HCT116 (cell line): ENCODE measurements at regions not wholly inside any gene's neighbourhood (a gene's known extent, or its start where the extent isn't known, plus 50 kb on each side); places are given as distances from the start of the nearest gene placed in this dataset.

Source experiments
- ATAC-seq: fragments of 200-7000 bp; cut with Tn5 transposase; 2 replicates; pipeline ENCODE4 v1.9.1; 2020; ENCODE audit warnings: mild to moderate bottlenecking, moderate library complexity
- BruUV-seq: library from RNA; stranded (reverse); fragments of 400-500 nt; replicated peaks from 2 replicates; lab custom pipeline; 2021; lab: Mats Ljungman, UMichigan
- CTCF ChIA-PET: fragments of 300-600 bp; sonication (Branson Sonifier 250); formaldehyde crosslinking; loops from one replicate; lab custom pipeline; 2021; ENCODE audit warnings: antibody characterized with exemption; lab: Charles Lee
- POLR2A ChIA-PET: fragments of 300-600, 350-600 bp; sonication (Branson Sonifier 250); formaldehyde crosslinking; loops from one replicate; lab custom pipeline; 2021; ENCODE audit warnings: antibody characterized with exemption; lab: Charles Lee
- RAD21 ChIA-PET, 2 experiments: fragments of 300-600 bp; sonication (Branson Sonifier 250); formaldehyde crosslinking; loops; one replicate each; lab custom pipeline; 2023; ENCODE audit warnings: low total read pairs in 2 of 2; ENCODE audit not compliant: uncharacterized antibody in 2 of 2, unreplicated experiment in 2 of 2, low non-redundant PET in 1 of 2; lab: Charles Lee
- DNase-seq: peaks from one replicate; pipeline ENCODE4 v3.0.0-alpha.2; 2010; ENCODE audit warnings: low read depth, low spot score
- H2AFZ ChIP-seq: fragments of 200-600 bp; shearing (Covaris generic), sonication (generic); 2 replicates; pipeline ENCODE4 v1.6.1; 2017; ENCODE audit warnings: low read depth, mixed run types, mixed read lengths, antibody characterized with exemption, low read length; ENCODE audit not compliant: poor library complexity, severe bottlenecking
- H3K27ac ChIP-seq: 2 replicates; pipeline ENCODE4 v1.5.1; 2012; ENCODE audit warnings: low read depth, low read length
- H3K27me3 ChIP-seq: fragments of 200-600 bp; sonication (generic); 2 replicates; pipeline ENCODE4 v1.6.1; 2016; ENCODE audit warnings: mixed run types, low read length, mixed read lengths; ENCODE audit not compliant: insufficient read depth
- H3K36me3 ChIP-seq, 2 experiments: fragments of 200-500 bp in 1 of 2; fragments of 200-600 bp in 1 of 2; sonication (Bioruptor generic) in 1 of 2; sonication (generic) in 1 of 2; 2 replicates each; pipeline versions ENCODE4 v1.5.1 to v1.6.1; 2014 to 2016; ENCODE audit warnings: low read length in 2 of 2, inconsistent platforms in 1 of 2, mixed read lengths in 1 of 2, mixed run types in 1 of 2; ENCODE audit not compliant: insufficient read depth in 2 of 2, control insufficient read depth in 1 of 2
- H3K4me1 ChIP-seq, 2 experiments: fragments of 200-600 bp in 1 of 2; sonication (generic) in 1 of 2; 2 replicates each; pipeline versions ENCODE4 v1.5.1 to v1.6.1; 2012 to 2017; ENCODE audit warnings: low read length in 2 of 2, inconsistent platforms in 1 of 2, mild to moderate bottlenecking in 1 of 2, mixed read lengths in 1 of 2, mixed run types in 1 of 2, moderate library complexity in 1 of 2; ENCODE audit not compliant: insufficient read depth in 2 of 2, control insufficient read depth in 1 of 2
- H3K4me2 ChIP-seq: fragments of 200-600 bp; sonication (generic); 2 replicates; pipeline ENCODE4 v1.6.1; 2017; ENCODE audit warnings: mixed run types, low read length, mixed read lengths
- H3K4me3 ChIP-seq, 2 experiments: fragments of 200-600 bp in 1 of 2; sonication (generic) in 1 of 2; replicated peaks in 1 of 2; 2 replicates each; pipeline ENCODE4 v1.5.1; 2011 to 2016; ENCODE audit warnings: low read length in 2 of 2, control low read depth in 1 of 2, low read depth in 1 of 2, mild to moderate bottlenecking in 1 of 2, mixed read lengths in 1 of 2, mixed run types in 1 of 2
- H3K79me2 ChIP-seq: fragments of 200-600 bp; sonication (generic); 2 replicates; pipeline ENCODE4 v1.6.1; 2017; ENCODE audit warnings: mild to moderate bottlenecking, mixed run types, low read length, moderate library complexity, mixed read lengths; ENCODE audit not compliant: insufficient read depth
- H3K9ac ChIP-seq: fragments of 200-600 bp; sonication (generic); 2 replicates; pipeline ENCODE4 v1.6.1; 2016; ENCODE audit warnings: low read length, mixed read lengths
- H3K9me2 ChIP-seq: fragments of 200-600 bp; sonication (generic), shearing (Covaris generic); 2 replicates; pipeline ENCODE4 v1.6.1; 2017; ENCODE audit warnings: mixed run types, mild to moderate bottlenecking, moderate library complexity; ENCODE audit not compliant: insufficient read depth
- H3K9me3 ChIP-seq, 2 experiments: fragments of 200-500 bp in 1 of 2; fragments of 200-600 bp in 1 of 2; sonication (Bioruptor generic) in 1 of 2; sonication (generic) in 1 of 2; 2 replicates each; pipeline ENCODE4 v1.6.1; 2014 to 2017; ENCODE audit warnings: low read length in 2 of 2, mixed read lengths in 2 of 2, inconsistent platforms in 1 of 2, low read depth in 1 of 2, mild to moderate bottlenecking in 1 of 2, mixed run types in 1 of 2, moderate library complexity in 1 of 2; ENCODE audit not compliant: control insufficient read depth in 1 of 2, insufficient read depth in 1 of 2
- H4K20me1 ChIP-seq: fragments of 200-600 bp; sonication (generic), shearing (Covaris generic); 2 replicates; pipeline ENCODE4 v1.6.1; 2017; ENCODE audit warnings: mixed run types, mild to moderate bottlenecking, moderate library complexity; ENCODE audit not compliant: insufficient read depth
- CEBPB ChIP-seq: IDR thresholded peaks from 2 replicates; pipeline ENCODE4 v1.6.1; 2012; ENCODE audit warnings: low read depth
- EZH2 ChIP-seq: fragments of 200-600 bp; sonication (generic); IDR thresholded peaks from 2 replicates; pipeline ENCODE4 v1.6.1; 2017; ENCODE audit warnings: antibody characterized with exemption, mixed run types
- FOSL1 ChIP-seq: IDR thresholded peaks from 2 replicates; pipeline ENCODE4 v1.6.1; 2012; ENCODE audit warnings: low read depth
- SIN3A ChIP-seq: IDR thresholded peaks from 2 replicates; pipeline ENCODE4 v1.6.1; 2012; ENCODE audit warnings: low read depth
- SRF ChIP-seq: IDR thresholded peaks from 2 replicates; pipeline ENCODE4 v1.6.1; 2012; ENCODE audit warnings: low read depth
- YY1 ChIP-seq: IDR thresholded peaks from 2 replicates; pipeline ENCODE4 v1.6.1; 2011; ENCODE audit warnings: low read length, low read depth, moderate library complexity, mild to moderate bottlenecking; ENCODE audit not compliant: insufficient replicate concordance; ENCODE audit errors: extremely low read depth
- ZNF274 ChIP-seq: fragments of 200-500 bp; sonication (Bioruptor generic); IDR thresholded peaks from 2 replicates; pipeline ENCODE4 v1.6.1; 2014; ENCODE audit warnings: mild to moderate bottlenecking, low read depth, low read length, inconsistent platforms
- intact Hi-C: fragments of 100-400 bp; cut with micrococcal nuclease; formaldehyde crosslinking; loops from 2 replicates; pipeline ENCODE4 v1.10.0; 2022

DNA sequence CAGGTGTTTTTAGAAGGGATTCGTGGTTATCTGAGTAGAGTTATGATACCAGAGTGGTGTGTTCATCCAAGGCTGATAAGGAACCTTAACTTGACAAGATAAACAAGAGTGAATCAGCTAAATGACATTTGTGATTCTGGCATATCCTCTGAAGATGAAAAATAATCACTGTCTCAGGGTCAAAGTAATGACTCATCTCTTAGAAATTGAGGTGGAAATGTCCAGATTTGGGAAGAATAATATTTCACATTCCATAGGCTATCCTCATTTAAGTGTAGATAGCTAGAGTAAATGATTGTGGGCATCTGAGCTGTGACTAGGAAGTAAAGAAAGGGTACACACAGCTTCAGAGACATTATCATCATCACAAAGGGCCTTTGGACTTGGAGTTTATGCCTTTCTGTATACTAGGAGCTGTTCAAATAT lies 255.7 kb downstream of the GJA1 start:
- ATAC-seq (no peak), DNase-seq (no peak)
- H2AFZ ChIP-seq: no peak overlapping the region
- no peak overlapping the region for H3K9ac ChIP-seq
- ChIA-PET POLR2A (no interaction called here), CTCF (no interaction called here), RAD21 (no interaction called here)
- BruUV-seq: no TSS peak
- peaks cover 0 to 11% of the 10 kb centered on the region in 2 experiments; a peak in 1 of 4 replicates for H3K4me1 ChIP-seq
- H3K9me2 ChIP-seq: no peaks in the 10 kb centered on the region
- peak overlapping the region; percentile 26; the same call in 1 of the 2 replicates for H3K4me2 ChIP-seq
- H4K20me1 ChIP-seq: no peaks in the 10 kb centered on the region
- no peaks in the 10 kb centered on the region for H3K9me3 ChIP-seq
- H3K79me2 ChIP-seq: no peaks in the 10 kb centered on the region
- intact Hi-C loops: no loop called here
- peak; percentile 30; the same call in 1 of the 2 replicates for TF ChIP-seq FOSL1
- no peak for TF ChIP-seq EZH2
- TF ChIP-seq YY1: no peak
- no peak for TF ChIP-seq SRF
- H3K4me3 ChIP-seq: no peak overlapping the region
- no peaks in the 10 kb centered on the region for H3K36me3 ChIP-seq
- H3K27ac ChIP-seq: no peak overlapping the region
- no peaks in the 10 kb centered on the region for H3K27me3 ChIP-seq

GRCh38 chr6:121694389-121694788 lies 258.9 kb downstream of the GJA1 start:
- H2AFZ ChIP-seq: no peak overlapping the region
- H3K27ac ChIP-seq: no peak overlapping the region

More at GRCh38 chr6:121694389-121694788, 258.9 kb downstream of the GJA1 start:
- TF ChIP-seq CEBPB (no peak), ZNF274 (no peak), SIN3A (no peak)
- ChIA-PET CTCF (no interaction called here), POLR2A (no interaction called here), RAD21 (no interaction called here)
- intact Hi-C loops: no loop called here
- H3K9me3 ChIP-seq: no peaks in the 10 kb centered on the region
- no peaks in the 10 kb centered on the region for H3K9me2 ChIP-seq
- H3K36me3 ChIP-seq: no peaks in the 10 kb centered on the region
- no peaks in the 10 kb centered on the region for H3K27me3 ChIP-seq
- no peak overlapping the region for H3K9ac ChIP-seq
- no peaks in the 10 kb centered on the region for H3K79me2 ChIP-seq
- BruUV-seq: no TSS peak
- H4K20me1 ChIP-seq: no peaks in the 10 kb centered on the region
- H3K4me1 ChIP-seq: peaks cover 0 to 11% of the 10 kb centered on the region in 2 experiments; a peak in 1 of 4 replicates
- no peak overlapping the region for H3K4me2 ChIP-seq
- no peak for ATAC-seq
- DNase-seq: no peak
- H3K4me3 ChIP-seq: no peak overlapping the region
